HepG2 (cell line): ENCODE measurements at regions not wholly inside any gene's neighbourhood (a gene's known extent, or its start where the extent isn't known, plus 50 kb on each side); places are given as distances from the start of the nearest gene placed in this dataset.
"Not testable (repeated sequence)": the region's sequence is repeated elsewhere in the genome, so short reads cannot be mapped to it uniquely, and the experiment has no call there.

Experiments
- ATAC-seq: fragments of 200-7000 bp; cut with Tn5 transposase; 3 replicates; pipeline ENCODE4 v1.9.1; 2020; ENCODE audit warnings: mild to moderate bottlenecking, moderate library complexity
- BruUV-seq: library from RNA; stranded (reverse); fragments of 400-500 nt; replicated peaks from 2 replicates; lab custom pipeline; 2021; lab: Mats Ljungman, UMichigan
- CTCF ChIA-PET: fragments of 300-600 bp; formaldehyde crosslinking; extraction: SDS; loops from one replicate; lab custom pipeline; 2021; ENCODE audit warnings: low total read pairs, inconsistent platforms, low intra/inter-chr PET ratio; lab: Yijun Ruan, JAX
- POLR2A ChIA-PET: fragments of 350-600 bp; sonication (Branson Sonifier 250); formaldehyde crosslinking; loops from one replicate; lab custom pipeline; 2020; ENCODE audit warnings: antibody characterized with exemption, inconsistent platforms; lab: Yijun Ruan, JAX
- DNase-seq: peaks from one replicate; pipeline ENCODE4 v3.0.0-alpha.2; 2015; ENCODE audit warnings: low spot score
- FAIRE-seq: peaks from 3 replicates; lab custom pipeline; 2011; peaks lifted over from hg19 to GRCh38; lab: Jason Lieb, UNC
- H2AFZ ChIP-seq: one replicate; pipeline ENCODE4 v1.6.1; 2011; ENCODE audit warnings: low read length, inconsistent platforms
- H3K27ac ChIP-seq: fragments of 300-600 bp; 3 replicates; pipeline ENCODE4 v1.8.0; 2011; ENCODE audit warnings: mixed run types, mild to moderate bottlenecking, mixed read lengths, low read length, inconsistent platforms; ENCODE audit not compliant: insufficient read depth; ENCODE audit errors: extremely low read length
- H3K27me3 ChIP-seq, 2 experiments: fragments of 200-600 bp in 1 of 2; 2 replicates in 1 of 2; 3 replicates in 1 of 2; pipeline versions ENCODE4 v1.6.0 to v1.8.0; 2011; ENCODE audit warnings: low read length in 2 of 2, mild to moderate bottlenecking in 2 of 2, moderate library complexity in 2 of 2, inconsistent platforms in 1 of 2; ENCODE audit not compliant: insufficient read depth in 2 of 2, control insufficient read depth in 1 of 2
- H3K36me3 ChIP-seq, 2 experiments: fragments of 200-600 bp in 1 of 2; replicated peaks in 1 of 2; 2 replicates in 1 of 2; 3 replicates in 1 of 2; pipeline versions ENCODE4 v1.5.1 to v1.8.0; 2011; ENCODE audit warnings: low read length in 2 of 2, inconsistent platforms in 1 of 2; ENCODE audit not compliant: insufficient read depth in 2 of 2, control insufficient read depth in 1 of 2
- H3K4me1 ChIP-seq: 2 replicates; pipeline ENCODE4 v1.5.1; 2012; ENCODE audit warnings: low read length, inconsistent platforms; ENCODE audit not compliant: insufficient read depth
- H3K4me2 ChIP-seq: 2 replicates; pipeline ENCODE4 v1.6.0; 2011; ENCODE audit warnings: low read depth, low read length, inconsistent platforms
- H3K4me3 ChIP-seq, 3 experiments: fragments of 200-600 bp in 1 of 3; sonication (generic), shearing (Covaris generic) in 1 of 3; replicated peaks in 1 of 3; 2 replicates each; pipeline ENCODE4 v1.5.1; 2011 to 2016; ENCODE audit warnings: low read length in 3 of 3, inconsistent platforms in 2 of 3, low read depth in 2 of 3, mild to moderate bottlenecking in 2 of 3, control low read depth in 1 of 3, mixed read lengths in 1 of 3; ENCODE audit not compliant: insufficient read depth in 1 of 3
- H3K79me2 ChIP-seq: one replicate; pipeline ENCODE4 v1.6.1; 2011; ENCODE audit warnings: low read length, inconsistent platforms; ENCODE audit not compliant: insufficient read depth
- H3K9ac ChIP-seq: 2 replicates; pipeline ENCODE4 v1.6.0; 2011; ENCODE audit warnings: mild to moderate bottlenecking, low read depth, low read length, inconsistent platforms; ENCODE audit not compliant: insufficient read depth
- H3K9me3 ChIP-seq: 2 replicates; pipeline ENCODE4 v1.5.1; 2012; ENCODE audit warnings: mild to moderate bottlenecking, low read length
- H4K20me1 ChIP-seq: 2 replicates; pipeline ENCODE4 v1.6.0; 2011; ENCODE audit warnings: inconsistent platforms, mild to moderate bottlenecking, low read length, moderate library complexity; ENCODE audit not compliant: insufficient read depth
- WGBS: methylation state at CpG from one replicate; pipeline ENCODE4 v1.1.6; 2017; ENCODE audit warnings: low lambda C conversion rate; 5-methylcytosine and 5-hydroxymethylcytosine counted together
- in situ Hi-C: cut with HindIII; loops from 2 replicates; pipeline ENCODE4 v1.10.0; 2017; ENCODE audit warnings: low pct_unique_long_range_greater_than_20kb; ENCODE audit not compliant: extremely low pct_ligation_motif_present
- intact Hi-C: fragments of 100-400 bp; cut with micrococcal nuclease; formaldehyde crosslinking; loops from one replicate; pipeline ENCODE4 v1.10.0; 2022; ENCODE audit not compliant: unreplicated experiment
- TF ChIP-seq, protein P1 (sequence below), 2 experiments: sonication (generic) in 1 of 2; formaldehyde crosslinking in 1 of 2; IDR thresholded peaks; 2 replicates each; pipeline versions ENCODE4 v1.6.1 to v1.9.0; 2014 to 2022; ENCODE audit warnings: antibody characterized with exemption in 1 of 2, borderline replicate concordance in 1 of 2, inconsistent platforms in 1 of 2, low read depth in 1 of 2, missing genetic modification reagents in 1 of 2

DNA sequence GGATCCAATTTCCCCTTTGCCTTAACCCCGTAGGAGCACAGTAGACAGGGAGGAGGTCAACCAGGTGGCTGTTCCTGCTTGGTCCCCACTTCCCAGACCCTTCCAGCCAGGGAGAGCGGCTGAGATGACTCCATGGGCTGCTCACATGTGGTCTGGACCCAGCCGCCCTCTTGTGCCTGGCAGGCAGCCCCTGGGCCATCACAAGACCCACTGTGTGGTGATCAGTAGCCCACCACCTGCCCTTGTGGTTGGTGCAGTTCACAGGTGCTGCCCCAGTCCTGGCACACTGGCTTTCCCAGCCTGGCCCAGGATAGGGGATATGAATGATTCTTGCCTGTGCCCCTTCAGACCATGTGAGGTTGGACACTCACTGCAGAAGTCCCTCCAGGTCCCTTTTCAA lies 1556.7 kb downstream of the FOXD4L5 start (continued):
- TF ChIP-seq, protein P1, sequence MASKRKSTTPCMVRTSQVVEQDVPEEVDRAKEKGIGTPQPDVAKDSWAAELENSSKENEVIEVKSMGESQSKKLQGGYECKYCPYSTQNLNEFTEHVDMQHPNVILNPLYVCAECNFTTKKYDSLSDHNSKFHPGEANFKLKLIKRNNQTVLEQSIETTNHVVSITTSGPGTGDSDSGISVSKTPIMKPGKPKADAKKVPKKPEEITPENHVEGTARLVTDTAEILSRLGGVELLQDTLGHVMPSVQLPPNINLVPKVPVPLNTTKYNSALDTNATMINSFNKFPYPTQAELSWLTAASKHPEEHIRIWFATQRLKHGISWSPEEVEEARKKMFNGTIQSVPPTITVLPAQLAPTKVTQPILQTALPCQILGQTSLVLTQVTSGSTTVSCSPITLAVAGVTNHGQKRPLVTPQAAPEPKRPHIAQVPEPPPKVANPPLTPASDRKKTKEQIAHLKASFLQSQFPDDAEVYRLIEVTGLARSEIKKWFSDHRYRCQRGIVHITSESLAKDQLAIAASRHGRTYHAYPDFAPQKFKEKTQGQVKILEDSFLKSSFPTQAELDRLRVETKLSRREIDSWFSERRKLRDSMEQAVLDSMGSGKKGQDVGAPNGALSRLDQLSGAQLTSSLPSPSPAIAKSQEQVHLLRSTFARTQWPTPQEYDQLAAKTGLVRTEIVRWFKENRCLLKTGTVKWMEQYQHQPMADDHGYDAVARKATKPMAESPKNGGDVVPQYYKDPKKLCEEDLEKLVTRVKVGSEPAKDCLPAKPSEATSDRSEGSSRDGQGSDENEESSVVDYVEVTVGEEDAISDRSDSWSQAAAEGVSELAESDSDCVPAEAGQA (IDR thresholded peaks at IDR 0.05; ENCODE audit: low read depth): no peak
- TF ChIP-seq, protein P1 (CRISPR knock-in tag; IDR thresholded peaks at IDR 0.05; ENCODE audit: borderline replicate concordance): no peak

DNA sequence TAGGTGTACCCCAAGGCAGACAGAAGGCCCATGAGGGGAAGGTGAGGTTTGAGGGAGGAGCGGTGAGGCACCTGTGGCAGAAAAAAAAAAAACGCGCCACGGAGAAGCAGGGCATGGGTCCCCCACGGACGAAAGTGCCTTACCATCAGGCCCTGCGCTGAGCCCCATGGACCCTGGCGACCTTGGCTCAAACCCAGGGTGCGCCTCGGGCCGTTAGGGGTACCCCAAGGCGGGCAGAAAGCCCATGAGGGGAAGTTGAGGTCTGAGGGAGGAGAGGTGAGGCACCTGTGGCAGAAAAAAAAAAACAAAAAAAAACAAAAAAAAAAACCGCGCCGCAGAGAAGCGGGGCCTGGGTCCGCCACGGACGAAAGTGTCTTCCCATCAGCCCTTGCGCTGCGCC lies 1576.7 kb downstream of the FOXD4L5 start:
- H3K4me2 ChIP-seq, H3K27me3 ChIP-seq, H3K4me3 ChIP-seq, H3K4me1 ChIP-seq, FAIRE-seq, CTCF ChIA-PET, POLR2A ChIA-PET, in situ Hi-C loops, H3K79me2 ChIP-seq, intact Hi-C loops, BruUV-seq, H3K9ac ChIP-seq, DNase-seq, H3K36me3 ChIP-seq, H2AFZ ChIP-seq, H4K20me1 ChIP-seq, ATAC-seq, H3K27ac ChIP-seq, H3K9me3 ChIP-seq: not testable (repeated sequence)
- 40% methylated on average over 21 of the region's 21 CpGs for WGBS

DNA sequence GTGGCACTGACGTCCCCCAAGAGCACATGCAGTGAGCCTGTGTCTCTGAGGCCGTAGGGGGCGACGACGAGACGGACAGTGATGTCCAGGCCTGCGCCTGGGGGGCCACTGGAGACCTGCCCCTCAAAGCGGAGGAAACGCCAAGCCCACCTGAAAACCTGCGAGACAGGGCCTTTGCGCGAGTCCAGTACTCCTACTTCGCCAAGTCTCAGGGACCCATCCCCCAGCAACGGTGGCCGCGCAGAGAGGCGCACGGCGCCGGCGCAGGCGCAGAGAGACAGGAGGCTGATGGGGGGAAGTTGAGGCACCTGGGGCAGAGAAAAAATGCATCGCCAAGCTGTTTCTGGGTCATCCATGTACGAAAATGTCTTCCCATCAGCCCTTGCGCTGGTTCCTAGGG lies 1580.6 kb downstream of the FOXD4L5 start:
- H3K36me3 ChIP-seq, BruUV-seq, H2AFZ ChIP-seq, intact Hi-C loops, ATAC-seq, H3K79me2 ChIP-seq, H3K9me3 ChIP-seq, FAIRE-seq, H3K4me3 ChIP-seq, H3K27me3 ChIP-seq, CTCF ChIA-PET, H4K20me1 ChIP-seq, H3K9ac ChIP-seq, H3K27ac ChIP-seq, H3K4me1 ChIP-seq, H3K4me2 ChIP-seq, DNase-seq, in situ Hi-C loops, POLR2A ChIA-PET: not testable (repeated sequence)
- WGBS: 80% methylated on average over 16 of the region's 25 CpGs
